Mesothelial cell of epicardium (in vitro differentiated cells): ENCODE measurements at regions not wholly inside any gene's neighbourhood (a gene's known extent, or its start where the extent isn't known, plus 50 kb on each side); places are given as distances from the start of the nearest gene placed in this dataset.

Experiments used
- DNase-seq, 2 experiments: peaks; one replicate each; pipeline ENCODE4 v3.0.0; 2021; ENCODE audit warnings: low spot score in 2 of 2; ENCODE audit not compliant: unreplicated experiment in 2 of 2
- H3K27ac Mint-ChIP-seq: 2 replicates; pipeline ENCODE4 v1.8.0; 2021; ENCODE audit warnings: mixed read lengths
- H3K27me3 Mint-ChIP-seq: 2 replicates; pipeline ENCODE4 v1.8.0; 2021; ENCODE audit warnings: low read depth, mixed read lengths
- H3K36me3 Mint-ChIP-seq: 2 replicates; pipeline ENCODE4 v1.8.0; 2021; ENCODE audit warnings: mixed read lengths
- H3K4me1 Mint-ChIP-seq: 2 replicates; pipeline ENCODE4 v1.8.0; 2021; ENCODE audit warnings: mixed read lengths
- H3K4me3 Mint-ChIP-seq: 2 replicates; pipeline ENCODE4 v1.8.0; 2021; ENCODE audit warnings: mild to moderate bottlenecking, moderate library complexity, mixed read lengths
- H3K9me3 Mint-ChIP-seq: 2 replicates; pipeline ENCODE4 v1.8.0; 2021; ENCODE audit warnings: mixed read lengths
- CTCF ChIP-seq: fragments of 200-600 bp; sonication (generic); IDR thresholded peaks from one replicate; pipeline ENCODE4 v1.5.0; 2021; ENCODE audit warnings: antibody characterized with exemption; ENCODE audit not compliant: unreplicated experiment

- Mint-ChIP-seq H3K4me1 (peaks cover 6% of the 10 kb centered on the region), H3K27ac (no peak overlapping the region), H3K9me3 (no peaks in the 10 kb centered on the region), H3K27me3 (peaks cover 6% of the 10 kb centered on the region), H3K4me3 (no peak overlapping the region), H3K36me3 (no peaks in the 10 kb centered on the region)
- TF ChIP-seq CTCF, result no peak
- no peak for DNase-seq
Observed at GRCh38 chr5:99061299-99061698, 132.5 kb upstream of the CHD1 start.

DNA sequence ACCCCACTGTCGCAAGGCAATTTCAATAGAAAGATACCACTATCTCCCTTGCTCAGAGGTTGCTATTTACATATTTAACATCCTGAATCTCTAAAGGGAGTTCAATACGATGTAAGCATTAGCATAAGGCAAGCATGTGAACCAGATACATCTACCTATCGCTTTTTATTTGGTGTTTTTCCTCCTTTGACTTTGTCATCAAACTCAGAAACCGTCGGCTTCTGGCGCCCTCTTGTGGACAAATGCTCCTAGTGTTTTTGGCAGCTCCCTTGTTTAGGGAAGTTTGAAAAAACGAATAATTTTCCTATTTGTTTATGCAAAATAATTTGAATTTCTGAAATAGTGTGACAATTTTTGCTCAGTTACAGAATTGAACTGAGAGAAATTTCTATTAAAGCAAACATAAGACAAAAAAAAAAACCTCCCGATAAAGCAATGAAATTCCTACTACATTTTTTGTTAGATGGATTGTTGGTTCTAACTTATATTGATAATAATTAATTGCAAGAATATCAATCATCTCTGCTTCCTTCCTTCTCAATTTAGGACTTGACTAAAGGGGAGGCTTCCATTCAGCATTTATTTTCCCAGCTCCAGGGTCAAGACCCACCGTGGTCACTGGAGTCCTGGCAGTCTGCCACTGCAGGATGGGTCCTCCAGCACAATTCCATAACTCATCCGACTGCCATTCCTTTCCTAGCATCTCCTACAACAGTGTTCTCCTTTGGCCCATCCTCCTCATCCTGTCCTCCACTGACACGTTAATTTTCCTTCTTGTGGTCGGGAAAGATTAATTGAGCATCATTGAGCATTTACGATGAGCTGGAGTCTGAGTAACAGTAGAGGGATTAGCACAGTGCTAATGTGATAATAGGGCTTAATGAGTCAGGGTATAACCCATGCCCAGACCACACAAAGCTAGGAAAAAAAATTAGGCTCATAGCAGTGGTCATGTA lies 131.8 kb upstream of the CHD1 start:
- peak; percentile 97 for TF ChIP-seq CTCF
- Mint-ChIP-seq H3K4me3 (no peak overlapping the region), H3K4me1 (peaks cover 6% of the 10 kb centered on the region), H3K27ac (no peak overlapping the region), H3K9me3 (no peaks in the 10 kb centered on the region), H3K27me3 (peaks cover 6% of the 10 kb centered on the region), H3K36me3 (no peaks in the 10 kb centered on the region)
- DNase-seq, result peak; percentile 58 to 87

GRCh38 chr5:99059685-99060084 lies 130.9 kb upstream of the CHD1 start:
- Mint-ChIP-seq H3K4me1 (peaks cover 6% of the 10 kb centered on the region), H3K27me3 (peaks cover 6% of the 10 kb centered on the region), H3K36me3 (no peaks in the 10 kb centered on the region), H3K27ac (no peak overlapping the region), H3K9me3 (no peaks in the 10 kb centered on the region), H3K4me3 (no peak overlapping the region)
- TF ChIP-seq CTCF, result no peak
- no peak for DNase-seq

DNA sequence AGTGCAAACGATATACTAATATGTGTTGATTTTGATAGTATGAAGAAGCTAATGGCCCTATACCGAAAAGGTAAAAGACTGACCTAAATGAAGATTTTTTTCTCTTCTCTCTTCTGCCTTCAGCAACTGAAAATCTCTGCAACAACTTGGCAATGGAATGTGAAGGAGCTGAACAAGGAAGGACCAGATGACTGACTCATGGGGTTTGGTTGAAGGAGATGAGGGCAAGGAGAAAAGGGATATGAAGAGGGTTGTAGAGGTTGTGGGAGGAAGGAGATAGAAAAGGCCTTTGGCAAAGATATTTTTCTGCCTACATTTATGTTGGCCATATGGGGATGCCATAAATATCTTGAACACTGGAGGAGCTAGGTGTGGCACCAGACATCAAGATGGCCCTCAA lies 129.7 kb upstream of the CHD1 start:
- Mint-ChIP-seq H3K36me3 (no peaks in the 10 kb centered on the region), H3K27ac (no peak overlapping the region), H3K4me1 (peaks cover 6% of the 10 kb centered on the region), H3K27me3 (peaks cover 2% of the 10 kb centered on the region), H3K9me3 (no peaks in the 10 kb centered on the region), H3K4me3 (no peak overlapping the region)
- no peak for TF ChIP-seq CTCF
- DNase-seq, result no peak

DNA sequence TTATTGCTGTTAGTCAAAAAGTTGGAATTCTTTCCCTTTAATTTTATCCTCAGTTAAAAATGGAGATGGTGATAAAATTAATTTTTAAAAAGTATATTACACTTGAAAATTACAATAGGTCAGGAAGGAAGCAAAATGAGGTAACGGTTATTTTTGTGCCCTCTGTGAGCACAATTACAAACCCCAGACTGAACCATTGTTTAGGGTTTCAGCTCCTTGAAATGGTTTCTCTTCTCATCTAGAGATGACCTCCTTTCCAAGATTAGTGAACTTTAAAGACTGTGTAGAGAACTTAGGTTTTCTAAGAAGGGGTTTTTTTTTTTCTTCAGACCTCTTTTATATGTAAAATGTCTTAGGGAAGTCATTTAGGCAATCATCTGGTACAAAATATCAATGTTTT lies 126.2 kb upstream of the CHD1 start:
- no peak for TF ChIP-seq CTCF
- Mint-ChIP-seq H3K4me3 (no peak overlapping the region), H3K27ac (no peak overlapping the region), H3K36me3 (no peaks in the 10 kb centered on the region), H3K4me1 (peaks cover 5% of the 10 kb centered on the region), H3K27me3 (no peaks in the 10 kb centered on the region), H3K9me3 (no peaks in the 10 kb centered on the region)
- DNase-seq, result no peak
